Stromal cell of bone marrow (primary cell): ENCODE measurements at regions not wholly inside any gene's neighbourhood (a gene's known extent, or its start where the extent isn't known, plus 50 kb on each side); places are given as distances from the start of the nearest gene placed in this dataset.
A peak's percentile ranks its signal among the peaks of the same experiment; 100 is the strongest.
"Not testable (repeated sequence)": the region's sequence is repeated elsewhere in the genome, so short reads cannot be mapped to it uniquely, and the experiment has no call there.

Experiments used
- DNase-seq: peaks from one replicate; pipeline ENCODE4 v3.0.0-alpha.2; 2012; ENCODE audit warnings: low read depth

- no peak for DNase-seq
Observed at GRCh38 chr2:168300460-168300859, 53.1 kb upstream of the STK39 start.

GRCh38 chr2:168304024-168304681, 56.8 kb upstream of the STK39 start:
- DNase-seq: no peak

- no peak for DNase-seq
Observed at GRCh38 chr2:168307379-168307778, 60.0 kb upstream of the STK39 start.

DNA sequence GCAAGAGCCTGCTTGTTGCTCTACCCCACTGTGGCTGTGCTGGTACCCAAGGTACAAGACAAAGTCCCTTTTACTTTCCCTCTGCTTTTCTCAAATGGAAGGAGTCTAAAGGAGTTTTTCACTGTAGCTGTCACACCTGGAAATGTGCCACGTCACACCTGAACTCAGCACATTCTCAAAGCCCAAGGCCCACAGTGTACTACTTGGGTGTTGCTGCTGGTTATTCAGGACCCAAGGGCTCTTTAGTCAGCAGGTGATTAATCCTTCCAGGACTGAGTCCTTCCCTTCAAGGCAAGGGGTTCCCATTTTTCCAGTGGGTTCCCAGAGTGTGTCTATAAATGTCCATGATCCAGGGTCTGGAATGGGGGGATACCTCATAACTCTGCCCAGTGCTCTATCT, 63.2 kb upstream of the STK39 start:
- DNase-seq: no peak

GRCh38 chr2:168311261-168311910, 64.0 kb upstream of the STK39 start:
- no peak for DNase-seq

GRCh38 chr2:168312036-168312822, 64.8 kb upstream of the STK39 start:
- peak; percentile 25 for DNase-seq

GRCh38 chr2:168314236-168314635, 66.8 kb upstream of the STK39 start:
- DNase-seq: no peak

DNA sequence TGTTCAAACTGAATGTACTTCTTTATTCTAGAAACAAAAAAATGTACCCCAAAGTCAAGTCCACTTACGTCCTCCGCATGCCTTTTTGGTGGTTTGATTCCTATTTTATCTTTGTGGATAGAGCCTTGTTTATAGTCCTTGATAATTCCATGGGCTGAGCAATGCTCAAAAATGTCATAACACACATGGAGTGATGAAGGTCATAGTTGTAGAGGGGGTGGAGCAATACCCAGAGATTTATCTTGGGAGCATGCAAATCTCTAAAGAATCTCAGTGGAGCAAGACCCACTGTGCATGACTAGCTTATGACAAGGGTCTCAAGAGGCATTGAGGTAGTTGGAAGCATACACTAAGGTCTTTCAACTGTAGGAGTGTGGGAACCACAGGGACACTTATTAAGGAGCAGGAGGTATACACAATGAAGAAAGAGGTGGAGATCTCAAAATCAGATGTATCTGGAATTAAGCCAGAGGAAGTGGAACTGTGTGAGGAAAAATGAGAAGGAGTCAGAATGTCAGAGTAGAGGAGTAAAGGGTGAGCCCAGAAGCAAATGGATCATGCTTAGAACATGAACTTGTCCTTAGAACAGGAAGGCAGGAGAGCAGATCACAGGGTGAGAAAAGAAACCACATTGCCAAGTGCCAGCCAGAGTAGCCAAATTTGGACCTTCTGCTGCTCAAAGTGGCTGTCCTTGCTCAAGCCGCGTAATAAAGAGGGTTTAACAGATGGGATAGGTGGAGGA, 68.1 kb upstream of the STK39 start:
- DNase-seq: no peak

DNA sequence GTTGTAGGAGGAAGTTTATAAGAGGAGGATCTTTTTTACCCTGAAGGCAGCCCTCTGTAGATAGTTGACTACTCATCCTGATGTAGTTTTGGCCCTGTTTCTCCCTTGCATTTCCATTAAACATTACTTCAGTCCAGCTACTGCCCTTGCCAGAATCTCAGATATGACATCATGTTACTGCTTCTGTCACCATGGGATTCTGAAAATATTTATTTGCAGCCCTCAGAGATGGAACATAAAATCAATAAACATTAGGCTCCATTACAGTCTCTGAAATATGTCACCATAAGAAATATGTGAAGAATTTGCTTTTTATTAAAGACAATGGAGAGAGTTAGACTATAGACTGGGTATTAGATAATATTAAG, 68.7 kb upstream of the STK39 start:
- DNase-seq: peak; percentile 29

DNA sequence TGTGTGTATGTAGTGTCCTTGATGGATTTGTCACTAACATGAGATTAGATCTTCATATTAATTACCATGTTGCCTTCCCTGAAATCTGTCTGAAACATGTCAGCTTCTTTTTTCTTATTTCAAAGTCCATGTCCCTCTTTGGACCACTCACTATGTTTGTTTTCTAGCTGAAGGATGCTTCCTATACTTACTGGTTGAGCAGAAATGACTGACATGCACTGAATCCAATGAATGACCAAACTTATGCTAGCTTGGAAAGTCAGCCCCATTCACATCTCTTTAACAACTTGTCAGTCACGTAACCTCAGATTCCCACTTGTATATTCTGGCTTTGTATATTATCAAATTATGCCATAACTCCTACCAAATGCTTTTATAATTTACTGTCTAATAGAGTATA, 69.9 kb upstream of the STK39 start:
- DNase-seq: no peak

DNA sequence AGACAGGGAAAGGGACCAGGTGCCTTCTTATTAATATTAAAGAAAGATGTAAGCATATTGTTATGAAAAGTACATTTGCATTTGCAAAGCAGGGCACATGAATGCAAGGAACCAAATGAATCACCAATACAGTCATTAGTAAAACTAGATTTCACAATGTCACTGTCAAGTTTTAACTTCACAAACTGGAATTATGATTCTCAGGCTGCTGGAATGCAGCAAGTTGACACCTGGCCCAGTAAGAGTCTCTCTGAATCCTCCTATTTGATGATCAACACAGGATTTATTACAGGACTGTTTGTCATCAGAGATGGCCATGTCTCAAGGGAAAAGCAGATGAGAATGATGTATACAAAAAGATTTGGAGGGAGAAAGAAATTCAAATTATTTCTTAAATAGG, 72.9 kb upstream of the STK39 start:
- no peak for DNase-seq

DNA sequence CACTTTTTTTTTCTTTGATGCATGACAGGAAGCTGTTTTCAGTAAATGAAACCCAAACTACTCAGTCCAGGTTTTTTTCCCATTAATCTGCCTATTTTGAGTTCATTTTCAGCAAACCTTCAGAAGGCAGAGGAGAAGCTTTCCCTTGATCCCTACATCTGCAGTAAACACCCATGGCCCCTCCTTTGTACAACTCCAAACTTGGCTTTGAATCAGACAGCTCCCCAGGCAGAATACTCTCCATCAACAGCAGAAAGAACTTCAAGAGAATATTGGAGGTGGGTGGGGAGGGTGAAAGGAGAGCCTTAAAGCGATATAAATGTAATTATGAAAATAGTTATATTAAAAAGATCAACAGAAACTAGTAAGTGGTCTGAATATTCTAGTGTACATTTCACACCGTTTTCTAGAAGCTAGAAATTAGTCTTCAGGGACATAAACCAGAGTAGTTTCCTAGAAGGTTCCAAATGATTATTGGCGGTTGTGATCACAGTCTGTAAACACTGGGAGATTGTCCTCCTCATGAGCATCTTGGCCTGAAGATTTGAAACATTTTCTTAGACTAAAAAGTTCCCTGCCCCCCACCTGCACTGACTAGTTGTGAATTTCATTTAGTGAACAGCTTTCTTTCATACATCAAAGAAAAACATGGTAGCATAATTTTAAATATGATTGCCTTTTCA, 75.1 kb upstream of the STK39 start:
- DNase-seq: no peak

DNA sequence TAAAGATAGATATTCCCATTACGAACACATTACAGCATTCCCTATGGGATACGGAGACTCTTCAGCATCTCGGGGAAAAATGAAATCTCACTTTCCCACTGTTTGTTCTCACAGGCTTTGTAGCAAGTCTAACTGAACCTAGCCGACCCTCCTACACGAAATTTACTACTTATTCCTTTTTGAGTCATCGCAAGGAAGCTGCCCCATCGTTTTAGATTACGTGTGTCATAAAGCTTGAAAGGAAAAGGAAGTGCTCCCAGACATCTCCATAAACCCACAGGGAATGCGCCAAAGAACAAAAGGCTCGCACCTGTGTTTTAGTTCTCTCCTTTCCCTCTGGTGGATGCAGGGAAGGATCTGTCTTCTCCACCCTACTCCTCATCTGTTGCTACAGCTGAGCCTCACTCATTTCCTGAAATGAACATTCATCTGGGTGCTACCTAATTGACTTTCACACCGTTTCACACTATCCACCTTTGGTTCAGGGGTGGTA, 76.2 kb upstream of the STK39 start:
- DNase-seq: no peak

DNA sequence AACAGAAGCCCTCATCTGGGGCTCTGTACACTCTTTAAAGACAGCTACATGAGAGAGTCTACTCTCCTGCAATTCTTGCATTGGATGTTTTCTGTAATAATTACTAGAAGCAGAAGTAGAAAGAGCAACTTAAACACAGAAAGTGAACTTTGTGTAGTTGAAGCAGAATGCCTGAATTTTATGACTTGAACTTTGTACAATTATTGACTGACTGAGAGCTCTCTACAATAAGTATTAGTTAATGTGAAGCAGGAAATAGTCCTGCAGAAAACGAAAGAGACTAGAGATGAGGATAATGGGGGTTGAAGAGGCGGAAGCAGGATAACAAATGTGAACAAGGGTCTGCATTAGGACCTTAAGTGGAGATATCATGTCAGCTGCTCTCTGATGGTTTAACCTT, 79.2 kb upstream of the STK39 start:
- no peak for DNase-seq

GRCh38 chr2:168327328-168327727, 79.9 kb upstream of the STK39 start:
- DNase-seq: no peak

- no peak for DNase-seq
Observed at GRCh38 chr2:168328421-168328820, 81.0 kb upstream of the STK39 start.

GRCh38 chr2:168330624-168331423, 83.4 kb upstream of the STK39 start:
- DNase-seq: no peak

GRCh38 chr2:168335254-168335653, 87.9 kb upstream of the STK39 start:
- DNase-seq: not testable (repeated sequence)

DNA sequence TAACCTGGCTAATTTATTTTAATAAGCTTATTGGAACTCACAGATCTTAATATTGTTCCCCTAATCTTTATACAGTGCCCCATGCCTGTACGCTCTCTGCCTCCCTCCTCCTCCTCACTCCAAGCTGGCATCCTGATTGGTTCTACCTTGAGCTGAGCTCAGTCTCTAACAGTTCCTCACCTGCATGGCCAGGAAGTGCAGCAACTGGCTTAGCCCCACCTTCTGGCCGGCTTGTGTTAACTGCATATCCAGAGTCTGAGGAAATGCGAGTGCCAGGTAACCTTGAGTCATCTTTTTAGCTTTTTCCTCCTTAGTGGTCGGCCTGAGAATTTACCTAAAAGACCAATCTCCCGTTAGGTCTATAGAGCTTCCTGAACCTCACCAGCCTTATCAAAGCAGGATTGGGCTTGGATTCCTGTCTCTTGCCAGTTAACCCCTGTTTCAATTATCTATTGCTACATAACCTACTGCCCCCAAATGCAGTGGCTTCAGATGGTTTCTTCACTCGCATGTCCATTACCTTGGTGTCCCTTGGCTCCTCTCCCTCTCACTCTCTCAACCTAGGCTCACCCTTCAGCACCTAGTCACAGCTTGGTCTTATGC, 89.5 kb upstream of the STK39 start:
- DNase-seq: no peak

GRCh38 chr2:168338292-168338691, 90.9 kb upstream of the STK39 start:
- DNase-seq: no peak
